Forelimb muscle (tissue), 1 donor: ENCODE measurements at regions not wholly inside any gene's neighbourhood (a gene's known extent, or its start where the extent isn't known, plus 50 kb on each side); places are given as distances from the start of the nearest gene placed in this dataset.
"Not testable (repeated sequence)": the region's sequence is repeated elsewhere in the genome, so short reads cannot be mapped to it uniquely, and the experiment has no call there.

Experiments used
- DNase-seq: peaks from one replicate; pipeline ENCODE4 v3.0.0-alpha.2; 2013; ENCODE audit warnings: low read depth

DNA sequence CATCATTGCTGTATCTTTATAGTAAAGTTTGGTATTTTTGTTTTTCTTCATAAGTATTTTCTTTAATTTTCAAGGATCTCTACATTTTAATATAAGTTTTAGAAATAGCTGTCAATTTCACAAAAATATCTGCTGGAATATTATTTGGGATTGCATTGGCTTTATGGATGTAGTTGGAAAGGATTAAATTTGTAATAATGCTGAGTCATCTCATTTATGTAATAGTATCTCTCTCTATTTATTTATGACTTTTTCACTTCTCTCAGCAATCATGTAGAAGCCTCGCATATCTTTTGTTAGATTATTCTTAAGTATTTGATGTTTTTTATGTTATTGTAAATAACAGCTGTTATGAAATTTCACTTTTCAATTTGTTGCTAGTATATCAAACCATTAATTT is 223.1 kb upstream of the POGK start:
- no peak for DNase-seq

DNA sequence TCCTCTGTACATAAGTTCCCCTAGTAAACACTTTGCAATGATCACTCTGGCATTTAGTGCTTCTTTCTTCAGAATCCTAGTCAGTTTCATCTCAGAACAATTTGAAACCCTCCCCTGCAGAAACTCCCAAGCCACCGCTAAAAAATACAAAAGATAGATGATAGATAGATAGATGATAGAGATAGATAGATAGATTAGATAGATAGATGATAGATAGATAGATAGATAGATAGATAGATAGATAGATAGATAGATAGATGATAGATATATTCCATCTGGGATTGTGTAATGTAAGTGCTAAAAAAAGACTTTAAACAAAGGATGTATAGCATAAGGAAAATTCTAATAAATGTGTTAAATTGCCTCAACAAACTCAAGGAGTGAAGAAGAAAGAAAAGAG is 212.6 kb upstream of the POGK start:
- DNase-seq, result no peak

DNA sequence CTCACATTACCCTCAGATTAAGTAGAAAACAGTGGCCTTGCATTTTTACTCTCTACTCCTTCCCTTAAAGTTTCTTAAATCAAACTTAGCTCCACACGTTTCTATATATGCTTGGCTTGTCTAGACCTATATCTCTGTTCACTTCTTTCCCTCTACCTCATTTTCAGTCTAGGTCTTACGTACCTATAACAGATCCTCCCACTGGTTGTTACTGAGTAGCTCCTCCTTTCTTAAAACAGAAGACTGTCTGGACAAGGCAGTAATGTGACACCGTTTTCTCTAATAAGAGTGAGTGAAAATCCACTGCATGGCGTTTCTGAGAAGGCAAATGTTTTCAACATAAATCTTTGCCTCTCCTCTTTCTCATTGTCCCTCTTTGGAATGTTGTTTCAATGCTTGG is 211.7 kb upstream of the POGK start:
- no peak for DNase-seq

DNA sequence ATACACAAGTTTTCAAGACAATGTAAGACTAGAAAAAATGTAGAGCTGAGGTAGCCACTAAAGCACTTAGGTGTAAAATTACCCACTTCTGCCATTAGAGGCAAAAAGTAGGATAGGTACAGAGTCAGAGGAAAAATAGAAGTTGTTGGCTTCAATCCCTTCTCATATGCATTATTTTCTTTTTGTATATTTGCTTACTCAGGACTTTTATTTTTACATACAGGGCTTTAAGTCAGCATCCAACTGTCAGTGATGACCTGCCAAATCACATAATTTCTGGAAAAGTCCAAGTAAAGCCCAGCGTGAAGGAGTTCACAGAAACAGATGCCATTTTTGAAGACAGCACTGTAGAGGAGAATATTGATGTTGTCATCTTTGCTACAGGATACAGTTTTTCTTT is 211.0 kb upstream of the POGK start:
- DNase-seq, result no peak

DNA sequence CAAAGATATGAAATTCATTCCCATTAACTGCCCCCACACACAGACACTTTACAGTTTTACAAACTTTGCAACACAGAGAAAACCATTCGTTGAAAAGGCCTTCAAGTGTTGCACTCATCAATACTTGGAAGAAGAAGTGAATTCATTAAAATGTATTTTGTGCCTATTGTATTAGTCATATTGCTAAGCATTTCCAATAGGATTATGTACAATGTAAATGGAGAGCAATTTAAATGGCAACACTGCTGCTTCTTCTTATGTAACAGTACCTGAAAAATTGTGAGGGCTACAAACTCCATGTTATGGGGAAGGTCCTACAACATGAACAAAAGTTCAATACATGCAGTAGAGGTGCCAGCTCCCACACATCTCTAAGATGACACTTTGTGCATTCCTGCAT is 209.3 kb upstream of the POGK start:
- no peak for DNase-seq

DNA sequence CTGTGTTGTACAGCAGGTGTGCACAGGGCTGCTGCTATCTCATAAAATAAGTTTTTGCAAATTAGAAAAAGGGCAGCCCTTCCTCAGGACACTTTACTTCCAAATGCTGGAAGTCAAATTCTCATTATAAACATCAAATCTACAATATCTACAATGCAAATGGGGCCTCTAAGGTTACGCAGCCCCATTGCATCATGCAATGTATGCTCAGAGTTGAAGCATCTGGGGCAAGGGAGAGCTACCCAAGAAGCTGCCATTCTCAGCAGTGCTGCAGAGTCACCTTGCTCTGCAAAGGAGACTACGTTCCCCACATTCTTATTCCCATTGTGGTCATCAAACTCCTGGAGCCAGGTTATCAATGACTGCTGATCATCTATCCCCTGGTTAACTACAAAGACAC is 208.9 kb upstream of the POGK start:
- no peak for DNase-seq

DNA sequence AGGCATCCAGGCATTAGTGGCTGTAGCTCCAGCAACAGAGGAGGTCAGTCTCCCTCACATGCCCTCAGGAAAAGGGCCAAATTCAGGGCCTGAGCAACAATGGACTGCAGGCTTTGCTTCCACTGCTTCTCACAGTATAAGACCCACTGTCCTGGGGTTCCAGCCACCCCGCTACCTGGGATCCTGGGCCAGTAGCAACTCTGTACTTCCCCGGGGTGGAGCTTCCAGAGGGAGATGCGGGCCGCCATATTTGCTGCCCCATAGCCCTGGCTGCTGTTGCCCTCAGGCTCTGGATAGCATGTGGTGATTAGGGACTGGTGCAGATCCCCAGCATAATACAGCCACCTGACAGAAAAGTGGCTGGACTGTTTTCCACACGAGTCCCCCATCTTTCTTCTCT is 201.1 kb upstream of the POGK start:
- no peak for DNase-seq

DNA sequence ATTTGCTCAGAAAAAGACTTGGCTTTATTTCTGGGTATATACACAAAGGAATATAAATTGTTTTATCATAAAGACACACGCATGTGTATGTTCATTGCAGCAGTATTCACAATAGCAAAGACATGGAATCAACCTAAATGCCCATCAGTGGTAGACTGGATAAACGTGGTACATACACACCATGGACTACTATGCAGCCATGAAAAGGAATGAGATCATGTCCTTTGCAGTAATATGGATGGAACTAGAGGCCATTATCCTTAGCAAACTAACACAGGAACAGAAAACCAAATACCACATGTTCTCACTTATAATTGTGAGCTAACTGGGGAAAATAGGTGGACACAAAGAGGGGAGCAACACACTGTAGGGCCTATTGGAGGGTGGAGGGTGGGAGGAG is 182.0 kb upstream of the POGK start:
- not testable (repeated sequence) for DNase-seq

DNA sequence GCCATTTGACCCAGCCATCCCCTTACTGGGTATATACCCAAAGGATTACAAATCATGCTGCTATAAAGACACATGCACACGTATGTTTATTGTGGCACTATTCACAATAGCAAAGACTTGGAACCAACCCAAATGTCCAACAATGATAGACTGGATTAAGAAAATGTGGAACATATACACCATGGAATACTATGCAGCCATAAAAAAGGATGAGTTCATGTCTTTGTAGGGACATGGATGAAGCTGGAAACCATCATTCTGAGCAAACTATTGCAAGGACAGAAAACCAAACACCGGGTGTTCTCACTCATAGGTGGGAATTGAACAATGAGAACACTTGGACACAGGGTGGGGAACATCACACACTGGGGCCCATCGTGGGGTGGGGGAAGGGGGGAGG is 172.5 kb upstream of the POGK start:
- DNase-seq, result not testable (repeated sequence)

DNA sequence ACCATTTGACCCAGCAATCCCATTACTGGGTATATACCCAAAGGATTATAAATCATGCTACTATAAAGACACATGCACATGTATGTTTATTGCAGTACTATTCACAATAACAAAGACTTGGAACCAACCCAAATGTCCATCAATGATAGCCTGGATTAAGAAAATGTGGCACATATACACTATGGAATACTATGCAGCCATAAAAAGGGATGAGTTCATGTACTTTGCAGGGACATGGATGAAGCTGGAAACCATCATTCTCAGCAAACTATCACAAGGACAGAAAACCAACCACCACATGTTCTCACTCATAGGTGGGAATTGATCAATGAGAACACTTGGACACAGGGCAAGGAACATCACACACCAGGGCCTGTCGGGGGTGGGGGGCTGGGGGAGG is 171.7 kb upstream of the POGK start:
- DNase-seq, result not testable (repeated sequence)

DNA sequence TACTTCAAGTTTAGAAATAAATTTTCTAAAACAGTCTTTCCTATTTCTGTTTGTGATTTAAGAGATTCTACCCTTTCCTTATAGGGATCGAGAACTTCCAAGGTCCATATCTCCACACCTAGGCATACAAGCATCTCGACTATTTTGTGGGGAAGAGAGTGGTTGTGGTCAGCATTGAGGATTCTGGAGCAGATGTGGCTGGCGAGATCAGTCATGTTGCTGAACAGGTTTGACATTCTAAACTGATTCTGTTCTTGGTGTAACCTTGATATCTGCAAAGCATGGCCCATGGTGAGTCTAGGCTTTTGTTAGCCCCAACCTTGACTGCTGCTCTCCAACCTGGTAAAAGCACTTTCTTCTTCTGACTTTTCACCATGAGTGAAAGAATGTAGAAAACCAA is 167.6 kb upstream of the POGK start:
- DNase-seq, result no peak

DNA sequence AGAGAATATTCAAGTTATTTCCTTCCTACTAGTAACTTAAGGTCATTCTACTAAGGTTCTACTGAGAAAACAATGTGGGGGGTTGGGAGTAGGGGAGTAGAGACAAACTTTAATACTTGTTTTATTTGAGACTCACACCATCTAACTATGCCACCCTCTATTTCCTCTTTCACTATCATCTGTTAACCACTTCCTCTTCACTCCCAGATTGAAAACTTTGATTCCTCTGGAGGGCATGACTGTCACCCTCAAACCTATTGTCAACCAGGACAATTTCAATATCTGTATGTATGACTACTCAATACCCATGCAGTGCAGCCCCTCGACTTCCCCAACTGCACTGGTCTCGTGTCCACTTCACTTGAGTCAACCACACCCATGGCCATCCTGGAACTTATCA is 165.6 kb upstream of the POGK start:
- DNase-seq, result no peak

DNA sequence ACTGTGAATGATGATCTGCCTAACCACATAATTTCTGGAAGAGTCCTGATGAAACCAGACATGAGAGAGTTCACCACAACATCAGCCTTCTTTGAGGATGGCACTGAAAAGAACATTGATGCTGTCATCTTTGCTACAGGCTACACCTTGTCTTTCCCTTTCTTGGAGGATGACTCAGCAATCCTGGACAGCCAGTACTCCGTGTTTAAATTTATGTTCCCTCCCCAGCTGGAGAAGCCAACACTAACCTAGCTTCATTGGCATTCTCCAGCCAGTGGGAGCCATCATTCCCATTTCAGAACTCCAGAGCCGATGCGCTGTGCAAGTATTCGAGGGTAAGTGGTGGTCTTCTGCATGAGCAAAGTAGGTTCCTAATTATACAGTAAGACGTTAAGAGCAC is 164.1 kb upstream of the POGK start:
- no peak for DNase-seq

DNA sequence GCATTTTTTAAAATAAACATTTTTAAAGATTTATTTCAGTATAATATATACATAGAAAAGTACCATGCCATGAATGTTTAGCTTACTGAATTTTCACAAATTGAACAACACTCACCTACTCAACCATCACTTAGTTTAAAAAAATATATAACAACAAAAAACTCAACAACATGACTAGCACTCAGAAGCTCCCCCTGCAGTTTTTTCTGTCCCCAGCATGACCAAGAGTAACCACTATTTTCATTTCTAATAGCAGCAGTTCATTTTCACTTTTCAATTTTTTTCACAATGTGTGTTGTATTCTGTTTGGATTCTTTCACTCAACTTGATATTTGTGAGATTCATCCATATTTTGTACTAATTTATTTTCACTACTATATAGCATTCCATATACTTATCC is 162.3 kb upstream of the POGK start:
- DNase-seq, result no peak

DNA sequence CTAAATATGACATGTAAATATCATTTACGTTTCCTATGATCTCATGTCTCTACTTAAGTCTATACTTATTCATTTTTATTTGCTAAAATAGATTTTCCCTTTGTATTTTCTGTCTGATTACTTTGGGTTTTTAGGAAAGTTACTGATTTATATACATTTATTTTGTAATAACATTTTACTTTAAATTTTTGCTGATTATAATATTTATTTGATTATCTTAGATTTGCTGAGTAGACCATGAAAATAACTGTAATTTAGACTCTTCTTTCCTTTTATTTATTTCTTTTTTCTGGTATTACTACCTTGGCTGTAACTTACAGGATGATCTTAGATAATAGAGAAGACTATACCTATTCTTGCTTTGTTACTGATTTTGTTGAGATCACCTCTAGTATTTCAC is 159.9 kb upstream of the POGK start:
- no peak for DNase-seq

DNA sequence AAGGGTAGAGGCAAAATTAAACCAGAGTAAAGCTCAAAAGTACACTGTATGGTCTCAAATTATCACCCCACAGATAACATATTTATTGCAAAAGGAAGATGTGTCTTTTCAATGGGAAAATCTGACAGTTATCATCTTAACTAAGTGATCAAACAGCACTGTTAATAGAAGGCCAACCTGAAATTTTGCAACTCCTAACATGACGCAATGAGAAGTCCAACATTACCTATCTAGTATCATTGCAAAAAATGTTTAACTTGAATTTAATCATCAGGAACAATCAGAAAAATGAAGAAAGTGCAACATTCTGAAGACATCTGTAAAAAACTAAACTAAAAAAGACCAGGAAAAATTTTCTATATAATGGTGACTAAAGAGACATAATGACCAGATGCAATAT is 156.7 kb upstream of the POGK start:
- no peak for DNase-seq

DNA sequence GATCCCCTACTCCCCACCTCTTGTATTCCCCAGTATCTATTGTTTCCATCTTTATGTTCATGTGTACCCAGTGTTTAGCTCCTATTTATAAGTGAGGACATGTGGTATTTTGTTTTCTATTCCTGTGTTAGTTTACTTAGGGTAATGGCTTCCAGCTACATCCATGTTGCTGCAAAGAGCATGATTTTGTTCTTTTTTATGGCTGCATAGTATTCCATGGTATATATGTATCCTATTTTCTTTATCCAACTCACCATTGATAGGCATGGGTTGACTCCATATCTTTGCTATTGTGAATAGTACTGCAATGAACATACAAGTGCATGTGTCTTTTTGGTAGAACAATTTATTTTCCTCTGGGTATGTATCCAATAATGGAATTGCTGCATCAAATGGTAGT is 154.6 kb upstream of the POGK start:
- not testable (repeated sequence) for DNase-seq

DNA sequence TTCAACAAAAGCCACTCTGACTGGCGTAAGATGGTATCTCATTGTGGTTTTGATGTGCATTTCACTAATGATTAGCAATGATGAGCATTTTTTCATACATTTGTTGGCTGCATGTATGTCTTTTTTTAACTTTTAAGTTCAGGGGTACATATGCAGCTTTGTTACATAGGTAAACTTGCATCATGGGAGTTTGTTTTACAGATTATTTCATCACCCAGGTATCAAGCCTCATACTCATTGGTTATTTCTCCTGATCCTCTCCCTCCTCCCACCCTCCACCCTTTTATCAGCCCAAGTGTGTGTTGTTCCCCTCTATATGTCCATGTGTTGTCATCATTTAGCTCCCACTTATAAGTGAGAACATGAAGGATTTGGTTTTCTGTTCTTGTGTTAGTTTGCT is 154.1 kb upstream of the POGK start:
- no peak for DNase-seq

DNA sequence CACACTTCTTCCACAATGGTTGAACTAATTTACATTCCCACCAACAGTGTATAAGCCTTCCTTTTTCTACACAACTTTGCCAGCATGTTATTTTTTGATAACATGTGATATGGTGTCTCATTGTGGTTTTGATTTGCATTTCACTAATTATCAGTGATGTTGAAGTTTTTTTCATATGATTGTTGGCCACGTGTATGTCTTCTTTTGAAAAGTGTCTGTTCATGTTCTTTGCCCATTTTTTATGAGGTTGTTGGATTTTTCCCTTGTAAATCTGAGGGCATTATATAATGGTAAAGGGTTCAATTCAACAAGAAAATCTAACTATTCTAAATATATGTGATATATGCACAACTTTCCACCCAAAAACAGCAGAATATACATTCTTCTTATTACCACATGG is 153.4 kb upstream of the POGK start:
- DNase-seq, result not testable (repeated sequence)

DNA sequence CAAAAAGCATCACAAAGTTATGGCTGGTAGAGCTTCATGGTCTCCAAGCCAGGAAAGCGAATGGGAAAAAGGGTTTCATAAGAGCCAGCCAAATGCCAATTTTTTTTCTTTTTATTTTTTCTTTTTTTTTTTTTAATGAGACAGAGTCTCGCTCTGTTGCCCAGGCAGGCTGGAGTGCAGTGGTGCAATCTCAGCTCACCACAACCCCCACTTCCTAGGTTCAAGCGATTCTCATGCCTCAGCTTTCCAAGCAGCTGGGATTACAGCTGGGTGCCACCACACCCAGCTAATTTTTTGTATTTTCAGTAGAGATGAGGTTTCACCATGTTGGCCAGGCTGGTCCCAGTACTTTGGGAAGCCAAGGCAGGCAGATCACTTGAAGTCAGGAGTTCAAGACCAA is 148.7 kb upstream of the POGK start:
- DNase-seq, result not testable (repeated sequence)

DNA sequence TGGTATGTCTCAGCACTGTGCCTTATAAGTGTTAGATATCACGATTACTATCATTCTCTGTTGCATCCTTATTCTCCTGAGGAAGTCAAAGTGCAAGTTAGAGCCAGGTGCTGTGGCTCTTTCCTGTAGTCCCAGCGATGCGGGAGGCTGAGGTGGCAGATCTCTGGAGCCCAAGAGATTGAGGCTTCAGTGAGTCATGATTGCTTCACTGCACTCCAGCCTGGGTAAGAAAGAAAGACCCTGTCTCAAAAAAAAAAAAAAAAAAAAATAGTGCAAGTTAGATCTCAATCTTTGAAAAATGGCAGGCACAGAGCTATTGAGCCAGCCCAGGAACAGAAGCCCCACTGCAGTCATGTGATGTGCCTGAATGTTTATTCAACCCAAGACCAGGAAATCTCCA is 147.8 kb upstream of the POGK start:
- no peak for DNase-seq

DNA sequence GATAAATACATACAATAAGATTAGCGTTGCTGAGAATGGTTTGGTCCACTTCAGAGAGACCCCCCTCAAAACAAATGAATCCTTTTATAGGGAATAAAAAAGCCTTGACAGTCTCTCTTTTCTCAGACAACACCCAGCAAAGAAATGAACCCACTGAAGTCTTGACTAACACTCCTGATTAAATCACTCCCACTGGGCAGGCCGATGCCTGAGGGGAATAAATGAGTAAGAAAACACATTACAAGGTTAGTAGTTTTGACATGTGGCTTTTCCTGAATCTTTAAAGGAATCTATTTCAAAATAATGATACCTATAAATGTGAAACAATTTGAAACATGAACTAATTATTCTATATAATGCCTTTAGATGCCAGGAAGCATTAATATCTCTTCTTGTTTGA is 146.9 kb upstream of the POGK start:
- no peak for DNase-seq

DNA sequence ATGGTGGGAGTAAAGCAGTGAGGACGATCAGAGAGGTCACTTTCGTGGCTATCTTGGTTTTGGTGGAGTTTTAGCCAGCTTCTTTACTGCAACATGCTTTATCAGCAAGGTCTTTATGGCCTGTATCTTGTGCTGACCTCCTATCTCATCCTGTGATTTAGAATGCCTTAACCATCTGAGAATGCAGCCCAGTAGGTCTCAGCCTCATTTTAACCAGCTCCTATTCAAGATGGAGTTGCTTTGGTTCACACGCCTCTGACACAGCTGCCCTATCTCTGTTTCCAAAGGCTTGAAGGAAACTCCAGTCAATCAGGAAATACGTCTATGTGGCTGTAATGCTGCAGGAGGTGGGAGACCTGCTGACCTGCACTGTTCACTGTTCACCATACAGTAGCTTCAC is 146.1 kb upstream of the POGK start:
- DNase-seq, result no peak

DNA sequence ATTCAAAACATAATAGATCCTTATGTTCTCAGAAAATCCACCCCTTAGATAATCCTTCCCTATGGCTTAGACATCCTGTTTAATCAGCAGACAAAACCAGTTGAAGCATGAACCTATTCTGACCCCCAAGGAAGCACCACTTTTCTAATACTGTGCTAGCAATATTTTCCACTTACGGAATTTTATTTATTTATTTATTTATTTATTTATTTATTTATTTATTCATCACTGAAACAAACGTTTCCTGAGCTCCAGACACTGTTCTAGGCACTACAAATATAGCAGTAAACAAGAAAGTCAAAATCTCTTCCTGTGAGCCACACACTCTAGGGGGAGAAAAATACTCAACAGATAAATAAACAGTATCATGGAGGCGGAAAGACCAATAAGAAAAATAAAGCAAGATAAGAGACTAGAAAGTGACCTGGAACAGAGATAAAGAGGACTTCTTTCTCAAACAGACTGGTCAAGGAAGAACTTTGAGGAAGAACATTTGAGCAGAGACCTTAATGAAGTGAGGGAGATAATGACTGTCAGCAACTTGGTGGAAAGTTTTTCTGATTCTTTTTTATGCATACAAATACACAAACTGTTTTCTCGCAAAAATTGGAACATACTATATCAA is 145.5 kb upstream of the POGK start:
- DNase-seq, result no peak

DNA sequence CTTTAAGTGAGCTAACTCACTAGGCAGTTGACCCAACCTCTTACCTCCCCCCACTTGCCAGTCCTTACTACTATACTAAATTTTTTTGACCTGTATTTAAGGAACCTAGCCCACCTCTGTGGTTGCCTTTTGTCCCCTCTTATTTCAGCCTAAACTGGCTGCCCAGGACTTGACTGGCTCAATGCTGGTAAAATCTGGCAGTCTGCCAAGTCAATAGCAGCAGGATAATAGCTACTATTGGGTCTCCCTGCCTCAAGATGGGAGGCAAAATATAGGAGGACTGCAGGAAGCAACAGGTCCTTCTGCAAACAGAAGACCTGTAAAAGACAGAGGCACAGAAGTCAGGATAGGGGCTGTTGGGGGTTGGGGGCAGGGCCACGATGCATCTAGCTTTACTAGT is 144.2 kb upstream of the POGK start:
- DNase-seq, result no peak
